Progenitor cell of endocrine pancreas (in vitro differentiated cells): ENCODE measurements at regions not wholly inside any gene's neighbourhood (a gene's known extent, or its start where the extent isn't known, plus 50 kb on each side); places are given as distances from the start of the nearest gene placed in this dataset.

Experiments
- DNase-seq: peaks from one replicate; pipeline ENCODE4 v3.0.0; 2021; ENCODE audit warnings: low spot score; ENCODE audit not compliant: unreplicated experiment
- H3K27ac Mint-ChIP-seq: 2 replicates; pipeline ENCODE4 v1.8.0; 2021; ENCODE audit warnings: mild to moderate bottlenecking, moderate library complexity, mixed read lengths
- H3K27me3 Mint-ChIP-seq: 2 replicates; pipeline ENCODE4 v1.8.0; 2021; ENCODE audit warnings: mixed read lengths
- H3K36me3 Mint-ChIP-seq: 2 replicates; pipeline ENCODE4 v1.8.0; 2022; ENCODE audit warnings: mixed read lengths; ENCODE audit not compliant: insufficient read depth
- H3K4me1 Mint-ChIP-seq: 2 replicates; pipeline ENCODE4 v1.8.0; 2021; ENCODE audit warnings: low read depth, mixed read lengths
- H3K4me3 Mint-ChIP-seq: 2 replicates; pipeline ENCODE4 v1.8.0; 2021; ENCODE audit warnings: low read depth, mild to moderate bottlenecking, moderate library complexity, mixed read lengths
- H3K9me3 Mint-ChIP-seq: 2 replicates; pipeline ENCODE4 v1.8.0; 2021; ENCODE audit warnings: low read depth, mixed read lengths
- TF ChIP-seq, protein P1 (sequence below): fragments of 200-600 bp; sonication (generic); IDR thresholded peaks from one replicate; pipeline ENCODE4 v1.5.0; 2021; ENCODE audit warnings: antibody characterized with exemption, mild to moderate bottlenecking; ENCODE audit not compliant: unreplicated experiment

DNA sequence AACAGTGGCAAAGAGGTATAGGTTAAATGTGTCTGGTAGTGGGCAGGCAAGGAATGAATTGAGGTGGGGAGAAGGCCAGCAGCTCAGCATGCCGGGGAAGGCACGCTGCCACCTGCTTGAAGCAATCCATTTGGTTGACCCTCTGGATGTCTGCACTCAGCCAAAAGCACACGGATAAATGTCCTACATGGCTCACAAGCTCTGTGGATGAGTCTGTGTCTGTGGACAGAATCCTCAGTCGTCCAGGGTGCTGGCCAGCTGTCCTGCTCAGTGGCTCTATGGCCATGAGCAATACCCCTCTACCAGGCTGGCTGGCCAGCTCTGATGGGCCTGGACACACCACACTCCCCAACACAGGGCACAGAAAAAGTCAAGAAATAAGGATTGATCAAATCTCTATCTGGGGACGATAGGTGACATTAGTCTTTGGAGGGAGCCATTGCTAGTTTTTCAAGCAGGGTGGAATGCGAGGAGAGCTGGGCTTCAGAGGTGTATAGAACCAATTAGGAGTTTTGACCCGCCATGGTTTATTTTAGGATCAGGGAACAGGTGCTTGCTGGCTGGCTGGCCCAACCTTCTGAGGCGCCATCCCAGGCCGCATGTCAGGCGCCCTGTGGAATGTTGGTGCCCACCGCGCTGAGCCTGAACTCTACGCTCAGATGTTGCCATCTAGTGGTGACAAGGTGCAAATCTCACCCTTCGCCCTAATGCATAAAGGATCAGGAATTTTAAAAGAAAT is 493.4 kb downstream of the TNS3 start:
- Mint-ChIP-seq H3K27me3 (peaks cover 3% of the 10 kb centered on the region), H3K27ac (no peak overlapping the region), H3K4me3 (no peak overlapping the region), H3K9me3 (no peaks in the 10 kb centered on the region), H3K4me1 (no peaks in the 10 kb centered on the region), H3K36me3 (no peaks in the 10 kb centered on the region)
- TF ChIP-seq, protein P1, sequence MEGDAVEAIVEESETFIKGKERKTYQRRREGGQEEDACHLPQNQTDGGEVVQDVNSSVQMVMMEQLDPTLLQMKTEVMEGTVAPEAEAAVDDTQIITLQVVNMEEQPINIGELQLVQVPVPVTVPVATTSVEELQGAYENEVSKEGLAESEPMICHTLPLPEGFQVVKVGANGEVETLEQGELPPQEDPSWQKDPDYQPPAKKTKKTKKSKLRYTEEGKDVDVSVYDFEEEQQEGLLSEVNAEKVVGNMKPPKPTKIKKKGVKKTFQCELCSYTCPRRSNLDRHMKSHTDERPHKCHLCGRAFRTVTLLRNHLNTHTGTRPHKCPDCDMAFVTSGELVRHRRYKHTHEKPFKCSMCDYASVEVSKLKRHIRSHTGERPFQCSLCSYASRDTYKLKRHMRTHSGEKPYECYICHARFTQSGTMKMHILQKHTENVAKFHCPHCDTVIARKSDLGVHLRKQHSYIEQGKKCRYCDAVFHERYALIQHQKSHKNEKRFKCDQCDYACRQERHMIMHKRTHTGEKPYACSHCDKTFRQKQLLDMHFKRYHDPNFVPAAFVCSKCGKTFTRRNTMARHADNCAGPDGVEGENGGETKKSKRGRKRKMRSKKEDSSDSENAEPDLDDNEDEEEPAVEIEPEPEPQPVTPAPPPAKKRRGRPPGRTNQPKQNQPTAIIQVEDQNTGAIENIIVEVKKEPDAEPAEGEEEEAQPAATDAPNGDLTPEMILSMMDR = peak; percentile 96
- peak; percentile 49 for DNase-seq

GRCh38 chr7:47087866-47088265 is 494.0 kb downstream of the TNS3 start:
- no peak overlapping the region for H3K27ac Mint-ChIP-seq
- no peak for DNase-seq

DNA sequence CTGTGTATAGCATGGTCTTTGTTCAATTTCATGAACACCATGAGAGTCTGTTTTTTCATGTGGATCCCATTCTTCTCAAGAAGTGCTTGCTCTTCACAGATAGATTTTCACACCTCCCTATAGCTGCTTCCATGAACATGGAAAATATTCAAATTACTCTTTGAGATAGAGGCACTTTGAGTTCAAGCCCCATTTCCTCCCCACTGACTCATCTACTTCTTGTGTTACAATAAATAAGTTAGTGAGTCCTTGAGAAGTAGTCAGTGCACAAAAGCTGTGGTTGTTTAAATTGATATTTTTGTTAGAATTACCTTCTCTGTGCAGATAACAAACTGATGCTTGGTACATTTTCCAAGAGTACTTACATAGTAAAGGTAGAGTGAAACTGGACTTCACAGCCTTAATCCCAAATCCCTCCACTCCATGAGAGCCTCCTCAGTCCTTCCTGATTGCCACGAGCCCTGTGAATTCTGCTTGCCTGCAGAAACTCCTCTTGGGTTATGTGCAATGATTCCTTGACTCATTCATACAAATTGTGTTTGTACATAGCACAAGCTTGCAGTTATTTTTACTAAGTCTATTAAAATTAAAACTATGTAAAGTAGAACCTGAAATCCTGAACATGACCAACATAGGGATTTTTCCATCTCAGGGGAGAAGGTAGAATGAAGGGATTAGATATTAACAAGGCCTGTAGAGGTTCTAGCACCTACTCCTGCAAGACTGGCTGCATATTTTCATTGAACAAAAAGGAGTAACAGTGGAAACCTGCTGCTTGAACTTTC is 496.2 kb downstream of the TNS3 start:
- DNase-seq = no peak
- Mint-ChIP-seq H3K4me1 (no peaks in the 10 kb centered on the region), H3K27me3 (peaks cover 3% of the 10 kb centered on the region), H3K27ac (peak overlapping the region; percentile 43), H3K36me3 (no peaks in the 10 kb centered on the region), H3K4me3 (no peak overlapping the region), H3K9me3 (no peaks in the 10 kb centered on the region)
- TF ChIP-seq, protein P1 = no peak

More at GRCh38 chr7:47087866-47088265, 494.0 kb downstream of the TNS3 start:
- Mint-ChIP-seq H3K9me3 (no peaks in the 10 kb centered on the region), H3K4me3 (no peak overlapping the region), H3K27me3 (peaks cover 3% of the 10 kb centered on the region), H3K4me1 (no peaks in the 10 kb centered on the region), H3K36me3 (no peaks in the 10 kb centered on the region)
- TF ChIP-seq, protein P1 = no peak

- Mint-ChIP-seq H3K36me3 (no peaks in the 10 kb centered on the region), H3K9me3 (peaks cover 5% of the 10 kb centered on the region), H3K4me3 (no peak overlapping the region), H3K27ac (no peak overlapping the region), H3K27me3 (no peaks in the 10 kb centered on the region), H3K4me1 (no peaks in the 10 kb centered on the region)
- TF ChIP-seq, protein P1 = no peak
- no peak for DNase-seq
Measured at GRCh38 chr7:47083476-47084250, 498.2 kb downstream of the TNS3 start.

DNA sequence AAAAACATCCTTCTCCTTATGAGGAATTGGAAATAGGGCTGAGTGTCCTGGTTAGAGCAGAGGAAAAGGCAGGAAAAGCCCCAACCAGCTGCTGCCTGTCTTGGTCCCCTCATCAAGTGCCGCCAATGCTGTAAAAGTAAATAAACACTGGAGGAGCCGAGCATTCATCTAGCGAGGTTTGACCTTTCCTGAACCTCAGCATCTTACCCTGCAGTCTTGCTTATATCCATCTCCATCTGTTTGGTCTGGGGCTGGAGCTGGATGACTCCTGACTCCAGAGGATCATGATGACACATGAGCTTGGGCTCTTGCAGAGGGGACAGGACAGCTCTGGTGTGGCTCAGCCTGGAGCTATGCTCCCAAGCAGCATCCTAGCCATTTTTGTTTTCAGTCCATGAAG is 501.1 kb downstream of the TNS3 start:
- TF ChIP-seq, protein P1 = no peak

More for the DNA sequence above, 501.1 kb downstream of the TNS3 start:
- no peak for DNase-seq
- Mint-ChIP-seq H3K36me3 (no peaks in the 10 kb centered on the region), H3K27me3 (no peaks in the 10 kb centered on the region), H3K9me3 (peaks cover 5% of the 10 kb centered on the region), H3K4me1 (peaks cover 1% of the 10 kb centered on the region), H3K27ac (no peak overlapping the region), H3K4me3 (no peak overlapping the region)
